GM18867 (cell line): ENCODE measurements at regions not wholly inside any gene's neighbourhood (a gene's known extent, or its start where the extent isn't known, plus 50 kb on each side); places are given as distances from the start of the nearest gene placed in this dataset.
"Not testable (repeated sequence)": the region's sequence is repeated elsewhere in the genome, so short reads cannot be mapped to it uniquely, and the experiment has no call there.

ENCODE experiments used
- ATAC-seq: cut with Tn5 transposase; IDR thresholded peaks from one replicate; pipeline ENCODE4 v1.9.1; 2021; ENCODE audit warnings: mild to moderate bottlenecking, moderate library complexity; ENCODE audit not compliant: unreplicated experiment

- no peak for ATAC-seq
Measured at GRCh38 chr13:42396901-42397655, 125.1 kb downstream of the AKAP11 start.

- ATAC-seq, result no peak
Measured at GRCh38 chr13:42398533-42398932, 126.6 kb downstream of the AKAP11 start.

- no peak for ATAC-seq
Measured at GRCh38 chr13:42400188-42400833, 128.4 kb downstream of the AKAP11 start.

DNA sequence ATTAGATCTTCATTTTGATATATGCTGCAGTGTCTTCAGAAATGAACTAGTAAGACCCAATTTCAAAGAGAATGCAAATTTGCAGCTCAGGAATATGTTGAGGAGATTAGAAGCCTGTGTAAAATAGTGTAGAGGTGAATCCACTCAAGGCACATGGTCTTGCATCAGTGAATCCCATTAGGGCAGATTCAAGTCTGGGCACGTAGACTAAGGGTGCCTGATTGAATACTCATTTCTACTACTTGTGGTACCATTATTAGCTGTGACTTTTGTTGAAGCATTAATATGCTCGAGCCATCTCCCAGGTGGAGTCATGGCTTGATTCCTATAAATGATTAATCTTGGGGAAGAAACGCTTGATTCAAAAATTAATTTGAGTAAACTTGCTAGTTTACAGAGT, 129.4 kb downstream of the AKAP11 start:
- no peak for ATAC-seq

- ATAC-seq, result peak; percentile 60
Measured at GRCh38 chr13:42405665-42406390, 133.9 kb downstream of the AKAP11 start.

GRCh38 chr13:42409075-42409474, 137.1 kb downstream of the AKAP11 start:
- no peak for ATAC-seq

- no peak for ATAC-seq
Measured at GRCh38 chr13:42409551-42409950, 137.6 kb downstream of the AKAP11 start.

DNA sequence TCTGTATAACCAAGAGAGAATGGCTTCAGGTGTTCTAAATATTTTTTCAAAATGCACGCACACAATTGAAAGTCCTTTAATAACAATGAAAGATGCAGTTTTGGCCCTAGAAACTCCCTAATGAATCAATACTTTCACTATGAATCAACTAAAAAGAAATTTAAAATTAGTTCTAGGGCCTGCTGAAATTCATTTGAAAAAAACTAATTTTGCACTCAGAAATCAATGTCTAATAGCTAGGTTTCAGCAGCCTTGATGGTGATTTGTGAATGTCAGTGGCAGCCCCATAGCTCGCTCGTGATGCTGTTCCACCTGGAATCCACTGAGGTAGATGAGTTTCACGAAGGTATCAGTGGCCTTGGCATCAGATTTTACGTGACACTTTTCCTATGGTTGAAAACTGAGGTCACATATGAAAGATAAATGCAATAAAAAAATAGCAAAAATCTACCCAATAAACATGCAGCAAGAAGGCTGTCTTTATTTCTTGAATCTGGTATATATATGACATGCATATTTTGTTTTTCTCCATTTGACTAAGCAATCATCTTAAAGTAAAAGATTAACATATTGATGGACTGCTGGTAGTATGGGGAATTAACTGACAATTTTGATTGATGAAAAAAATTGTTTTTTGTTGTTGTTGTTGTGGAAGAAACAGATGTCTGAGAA, 141.0 kb downstream of the AKAP11 start:
- ATAC-seq, result peak; percentile 53

- no peak for ATAC-seq
Measured at GRCh38 chr13:42413484-42413815, 141.5 kb downstream of the AKAP11 start.

- ATAC-seq, result no peak
Measured at GRCh38 chr13:42417626-42418025, 145.7 kb downstream of the AKAP11 start.

- no peak for ATAC-seq
Measured at GRCh38 chr13:42418184-42418583, 146.2 kb downstream of the AKAP11 start.

- peak; percentile 91 for ATAC-seq
Measured at GRCh38 chr13:42420304-42420703, 148.4 kb downstream of the AKAP11 start.

GRCh38 chr13:42422681-42423080, 150.7 kb downstream of the AKAP11 start:
- ATAC-seq, result no peak

DNA sequence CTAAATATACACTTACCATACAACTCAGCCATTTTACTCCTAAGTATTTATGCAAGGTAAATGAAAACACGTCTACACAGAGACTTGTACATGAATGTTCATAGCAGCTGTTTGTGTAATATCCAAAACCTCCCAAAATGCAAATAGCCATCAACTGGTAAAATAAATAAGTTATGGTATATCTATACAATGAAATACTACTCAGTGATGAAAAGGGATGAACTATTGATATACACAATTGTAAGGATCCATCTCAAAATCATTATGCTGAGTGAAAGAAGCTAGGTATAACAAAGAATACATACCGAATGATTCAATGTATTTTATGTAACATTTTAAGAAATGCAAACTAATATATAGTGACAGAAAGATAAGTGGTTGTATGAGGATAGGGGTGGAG, 149.8 kb upstream of the TNFSF11 start:
- no peak for ATAC-seq

DNA sequence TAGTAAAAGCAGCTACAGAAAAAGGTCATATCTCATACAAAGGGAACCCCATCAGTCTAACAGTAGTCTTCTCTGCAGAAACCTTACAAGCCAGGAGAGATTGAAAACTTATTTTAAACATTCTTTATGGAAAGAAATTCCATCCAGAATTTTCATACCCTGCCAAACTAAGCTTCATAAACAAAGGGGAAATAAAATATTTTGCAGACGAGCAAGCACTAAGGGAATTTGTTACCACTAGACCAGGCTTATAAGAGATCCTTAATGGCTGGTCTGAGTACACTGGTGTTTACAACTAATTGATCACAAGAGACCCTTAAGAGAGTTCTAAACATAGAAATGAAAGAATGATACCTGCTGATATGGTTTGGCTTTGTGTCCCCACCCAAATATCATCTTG, 128.6 kb upstream of the TNFSF11 start:
- ATAC-seq, result no peak

- not testable (repeated sequence) for ATAC-seq
Measured at GRCh38 chr13:42446597-42446996, 127.4 kb upstream of the TNFSF11 start.

DNA sequence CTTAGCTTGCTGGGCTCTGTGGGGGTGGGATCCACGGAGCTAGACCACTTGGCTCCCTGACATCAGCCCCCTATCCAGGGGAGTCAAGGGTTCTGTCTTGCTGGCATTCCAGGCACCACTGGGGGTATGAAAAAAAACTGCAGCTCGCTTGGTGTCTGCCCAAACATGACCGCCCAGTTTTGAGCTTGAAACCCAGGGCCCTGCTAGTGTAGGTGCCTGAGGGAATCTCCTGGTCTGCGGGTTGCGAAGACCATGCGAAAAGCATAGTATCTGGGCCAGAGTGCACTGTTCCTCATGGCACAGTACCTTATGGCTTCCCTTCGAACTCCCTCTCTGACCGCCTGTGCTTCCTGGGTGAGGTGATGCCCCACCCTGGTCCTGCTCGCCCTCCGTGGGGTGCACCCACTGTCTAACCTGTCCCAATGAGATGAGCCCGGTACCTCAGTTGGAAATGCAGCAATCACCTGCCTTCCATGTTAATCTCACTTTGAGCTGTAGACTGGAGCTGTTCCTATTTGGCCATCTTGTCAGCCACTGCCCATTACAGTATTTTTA, 120.8 kb upstream of the TNFSF11 start:
- no peak for ATAC-seq

DNA sequence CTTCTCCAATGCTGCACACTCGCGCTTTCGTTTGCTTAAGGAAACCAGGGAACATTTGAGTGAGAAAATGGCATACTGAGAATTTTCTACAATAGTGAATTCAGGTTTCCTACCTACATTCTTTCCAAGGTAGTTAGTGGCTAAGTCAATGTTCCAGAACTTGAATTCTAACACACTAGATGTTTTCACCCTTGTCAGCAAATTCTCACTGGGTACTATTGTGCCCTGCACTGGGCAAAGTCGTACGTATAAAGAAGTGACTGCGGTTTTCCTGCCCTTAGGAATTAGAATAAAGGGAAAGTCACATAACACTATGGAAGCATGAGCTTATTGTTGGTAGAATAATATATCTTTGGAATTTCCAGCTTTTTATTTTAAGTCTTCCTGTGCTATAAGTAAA, 119.2 kb upstream of the TNFSF11 start:
- no peak for ATAC-seq

DNA sequence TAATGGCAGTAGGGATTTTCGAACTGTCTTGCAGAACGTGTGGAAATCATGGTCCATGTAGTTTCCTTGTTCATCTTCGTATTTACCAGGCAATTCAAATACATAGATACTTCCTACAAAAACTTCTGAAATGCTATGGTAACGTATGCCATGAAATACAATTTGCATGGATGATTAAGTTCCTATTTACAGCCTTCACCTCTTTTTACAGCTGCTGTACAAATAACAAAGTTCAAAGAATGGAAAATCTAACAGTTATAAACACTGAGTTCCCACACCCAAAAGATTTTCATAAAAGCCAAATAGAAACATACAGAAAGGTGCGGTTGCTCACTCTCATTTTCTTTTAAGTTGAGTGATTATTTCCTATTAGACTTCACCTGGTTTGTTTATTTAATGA, 115.8 kb upstream of the TNFSF11 start:
- ATAC-seq, result no peak

DNA sequence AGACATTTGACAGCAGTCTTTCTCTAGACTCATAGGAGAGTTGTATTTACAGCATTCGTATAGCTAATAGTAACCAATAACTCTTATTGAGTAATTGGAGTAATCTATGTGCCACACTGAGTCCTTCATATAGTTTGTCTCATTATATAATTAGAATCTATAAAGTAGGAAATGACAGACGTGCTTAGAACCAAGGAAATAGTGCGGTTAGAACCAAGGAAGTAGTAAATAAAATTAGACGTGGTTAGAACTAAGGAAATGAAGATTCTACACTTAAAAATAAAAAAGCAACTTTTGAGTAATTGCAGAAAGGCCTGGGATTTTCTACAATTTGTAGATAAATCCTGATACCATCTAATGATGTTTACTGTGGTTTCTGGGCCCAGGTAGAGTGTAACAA, 107.8 kb upstream of the TNFSF11 start:
- no peak for ATAC-seq

DNA sequence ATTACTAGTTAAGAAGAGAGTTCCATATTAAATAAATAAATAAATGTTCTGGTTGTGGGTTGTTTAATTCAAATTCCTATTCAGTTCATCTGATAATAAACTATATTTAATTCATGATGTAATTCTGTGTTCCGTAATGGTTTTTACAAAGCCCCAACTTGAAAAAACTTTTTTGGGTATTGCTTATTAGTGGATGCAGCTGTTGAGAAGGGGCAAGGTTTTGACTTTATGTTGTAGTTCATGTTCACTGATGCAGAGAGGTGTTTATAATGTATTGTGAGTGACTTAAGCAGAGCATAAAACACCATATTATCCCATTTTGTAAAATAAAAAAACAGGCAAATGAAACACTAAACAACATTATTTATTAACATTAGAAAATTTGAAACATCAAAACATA, 107.3 kb upstream of the TNFSF11 start:
- no peak for ATAC-seq
